ENCODE measurements at regions not wholly inside any gene's neighbourhood (a gene's known extent, or its start where the extent isn't known, plus 50 kb on each side); places are given as distances from the start of the nearest gene placed in this dataset.

- H3K9me3 ChIP-seq = no peaks in the 10 kb centered on the region
- no peaks in the 10 kb centered on the region for H3K36me3 ChIP-seq
- no peaks in the 10 kb centered on the region for H3K27me3 ChIP-seq
- H3K27ac ChIP-seq = no peak overlapping the region
- WGBS, 2 donors = 75 to 77% methylated on average over 2 of the region's 2 CpGs
- ATAC-seq (no peak), DNase-seq (no peak)
- TF ChIP-seq CTCF (IDR thresholded peaks at IDR 0.05) = no peak
- peaks cover 0 to 13% (median 10%) of the 10 kb centered on the region in 9 donors for H3K4me1 ChIP-seq
- intact Hi-C loops (cut with DNase I) = no loop called here
- no peak overlapping the region for H3K4me3 ChIP-seq
These were observed 104.2 kb upstream of the TGFBR2 start for GRCh38 chr3:30502051-30502741.

- Histone ChIP-seq H3K36me3 (no peaks in the 10 kb centered on the region), H3K27me3 (no peaks in the 10 kb centered on the region), H3K4me3 (no peak overlapping the region), H3K9me3 (no peaks in the 10 kb centered on the region), H3K27ac (no peak overlapping the region), H3K4me1 (peaks cover 0 to 12% (median 9%) of the 10 kb centered on the region in 9 donors)
- no peak for TF ChIP-seq CTCF (IDR thresholded peaks at IDR 0.05)
- intact Hi-C loops (cut with DNase I) = no loop called here
- WGBS, 2 donors = 93 to 100% methylated on average over 1 of the region's 1 CpG
- ATAC-seq = no peak
- DNase-seq = no peak
These were observed 103.7 kb upstream of the TGFBR2 start for GRCh38 chr3:30502742-30503073.

GRCh38 chr3:30503446-30503845 lies 103.0 kb upstream of the TGFBR2 start:
- TF ChIP-seq CTCF (IDR thresholded peaks at IDR 0.05) = no peak
- no peaks in the 10 kb centered on the region for H3K36me3 ChIP-seq
- ATAC-seq (no peak), DNase-seq (no peak)
- no peaks in the 10 kb centered on the region for H3K27me3 ChIP-seq
- 50 to 98% methylated on average over 2 of the region's 2 CpGs for WGBS, 2 donors
- no peaks in the 10 kb centered on the region for H3K9me3 ChIP-seq
- intact Hi-C loops (cut with DNase I) = no loop called here
- no peak overlapping the region for H3K4me3 ChIP-seq
- H3K4me1 ChIP-seq = peaks cover 0 to 10% (median 8%) of the 10 kb centered on the region in 9 donors
- H3K27ac ChIP-seq = no peak overlapping the region

- DNase-seq = no peak
- intact Hi-C loops (cut with DNase I) = no loop called here
These were observed 101.5 kb upstream of the TGFBR2 start for GRCh38 chr3:30504939-30505338.

More at GRCh38 chr3:30504939-30505338, 101.5 kb upstream of the TGFBR2 start:
- no peak overlapping the region for H3K4me3 ChIP-seq
- H3K36me3 ChIP-seq = no peaks in the 10 kb centered on the region
- H3K27ac ChIP-seq = no peak overlapping the region
- no peaks in the 10 kb centered on the region for H3K27me3 ChIP-seq
- no peaks in the 10 kb centered on the region for H3K9me3 ChIP-seq
- no peaks in the 10 kb centered on the region for H3K4me1 ChIP-seq
- 65 to 94% methylated on average over 1 of the region's 1 CpG for WGBS, 2 donors
- ATAC-seq = no peak
- no peak for TF ChIP-seq CTCF (IDR thresholded peaks at IDR 0.05)

Measured in heart right ventricle (tissue), 16 donors.